Heart right ventricle (tissue), 16 donors: ENCODE measurements at regions not wholly inside any gene's neighbourhood (a gene's known extent, or its start where the extent isn't known, plus 50 kb on each side); places are given as distances from the start of the nearest gene placed in this dataset.

Experiments used
- ATAC-seq, 8 donors: fragments of 200-7000 bp; cut with Tn5 transposase; one replicate each; pipeline ENCODE4 v1.9.1; 2020; ENCODE audit warnings: mild to moderate bottlenecking in 8 of 8, moderate library complexity in 8 of 8, moderate number of reproducible peaks in 1 of 8
- DNase-seq, 2 donors: peaks; one replicate each; pipeline ENCODE4 v3.0.0-alpha.2; 2020
- H3K27ac ChIP-seq, 10 donors: fragments of 200-600 bp; sonication (generic) in 2 of 10; one replicate each; pipeline versions ENCODE4 v1.5.0 to v1.8.0; 2020 to 2022; ENCODE audit warnings: mild to moderate bottlenecking in 3 of 10
- H3K27me3 ChIP-seq, 7 donors: fragments of 200-600 bp; one replicate each; pipeline ENCODE4 v1.8.0; 2021 to 2022; ENCODE audit warnings: mild to moderate bottlenecking in 2 of 7
- H3K36me3 ChIP-seq, 9 donors: fragments of 200-600 bp; sonication (generic) in 1 of 9; one replicate each; pipeline versions ENCODE4 v1.5.0 to v1.8.0; 2020 to 2022; ENCODE audit warnings: mild to moderate bottlenecking in 2 of 9
- H3K4me1 ChIP-seq, 9 donors: fragments of 200-600 bp; sonication (generic) in 1 of 9; one replicate each; pipeline versions ENCODE4 v1.5.0 to v1.8.0; 2020 to 2022; ENCODE audit warnings: mild to moderate bottlenecking in 4 of 9
- H3K4me3 ChIP-seq, 10 donors: fragments of 200-600 bp; sonication (generic) in 2 of 10; one replicate each; pipeline versions ENCODE4 v1.5.0 to v1.8.0; 2020 to 2022; ENCODE audit warnings: mild to moderate bottlenecking in 7 of 10, moderate library complexity in 2 of 10
- H3K9me3 ChIP-seq, 11 donors: fragments of 200-600 bp in 10 of 11; sonication (generic) in 2 of 11; one replicate each; pipeline versions ENCODE4 v1.5.0 to v1.8.0; 2013 to 2022; ENCODE audit warnings: mild to moderate bottlenecking in 2 of 11, control low read depth in 1 of 11, moderate library complexity in 1 of 11
- CTCF ChIP-seq, 9 donors: fragments of 200-600 bp; sonication (generic) in 2 of 9; IDR thresholded peaks; one replicate each; pipeline versions ENCODE4 v1.5.0 to v1.8.0; 2021 to 2022; ENCODE audit warnings: antibody characterized with exemption in 9 of 9, mild to moderate bottlenecking in 5 of 9, moderate library complexity in 1 of 9
- WGBS, 2 donors: extraction: QIAGEN DNeasy Blood & Tissue Kit; methylation state at CpG; one replicate each; pipeline ENCODE4 v1.1.7; 2013; ENCODE audit warnings: inconsistent platforms in 1 of 2; 5-methylcytosine and 5-hydroxymethylcytosine counted together
- intact Hi-C, 10 donors: fragments of 100-400 bp; cut with DNase I; formaldehyde crosslinking; loops; one replicate each; pipeline versions ENCODE4 v1.11.1 to v1.14.2; 2022
- donor health status: Arrhythmogenic right ventricular cardiomyopathy.
- donor health status: ischemic (EF 13 %, LVEDD 7.1; RV severe dilation, severe dysfunction).
- donor health status: healthy with polysubstance abuse.
- donor health status: DM: no; HTN: yes; CAD: no.
- donor health status: DM: no; HTN: no; CAD: no.
- donor health status: ischemic (EF 25% LVEDD 6.9; RV normal size, moderate dysfunction).
- donor health status: ischemic (EF 25% LVEDD 5.7; RV mildly dilated, moderate dysfunction).
- donor health status: healthy.
- donor health status: DM: yes; HTN: yes; CAD: no.
- donor health status: Ischemic cardiomyopathy.
- donor health status: ischemic (EF 35%, LVEDD 5.7; RV mildly dilated, moderate dysfunction).
- donor health status: nonischemic (EF 11% LVEDD 7.7; RV severe dilation, severe dysfunction).
- donor health status: DM: yes; HTN: yes; CAD: no.
- donor health status: PGD.
- donor health status: ischemic (EF 29% LVEDD 5.4; RV normal size, mild dysfunction).
- donor health status: nonischemic (EF 23%, LVEDD 6.1; RV moderate dilation, normal function).

- H3K36me3 ChIP-seq: no peaks in the 10 kb centered on the region
- DNase-seq: no peak
- H3K27me3 ChIP-seq: no peaks in the 10 kb centered on the region
- no peaks in the 10 kb centered on the region for H3K4me1 ChIP-seq
- H3K27ac ChIP-seq: no peak overlapping the region
- intact Hi-C loops: no loop called here
- no peaks in the 10 kb centered on the region for H3K9me3 ChIP-seq
- no peak overlapping the region for H3K4me3 ChIP-seq
- 83 to 91% methylated on average over 3 of the region's 3 CpGs for whole genome bisulfite sequencing, 2 donors
- ATAC-seq: no peak
- no peak for TF ChIP-seq CTCF (IDR thresholded peaks at IDR 0.05)
These were observed 265.2 kb upstream of the SP8 start for GRCh38 chr7:21051865-21052264.

GRCh38 chr7:21054427-21055112 lies 267.9 kb upstream of the SP8 start:
- no peak for DNase-seq
- no peak overlapping the region for H3K27ac ChIP-seq
- WGBS, 2 donors: 80 to 83% methylated on average over 5 of the region's 5 CpGs
- H3K27me3 ChIP-seq: no peaks in the 10 kb centered on the region
- H3K9me3 ChIP-seq: peaks cover 0 to 13% (median 0%) of the 10 kb centered on the region in 11 donors
- no peaks in the 10 kb centered on the region for H3K4me1 ChIP-seq
- intact Hi-C loops: no loop called here
- no peak for ATAC-seq
- no peak overlapping the region for H3K4me3 ChIP-seq
- TF ChIP-seq CTCF (IDR thresholded peaks at IDR 0.05): no peak
- H3K36me3 ChIP-seq: no peaks in the 10 kb centered on the region

GRCh38 chr7:21059069-21059468 lies 272.4 kb upstream of the SP8 start:
- no peak for TF ChIP-seq CTCF (IDR thresholded peaks at IDR 0.05)
- no peak overlapping the region for H3K4me3 ChIP-seq
- H3K4me1 ChIP-seq: no peaks in the 10 kb centered on the region
- H3K27ac ChIP-seq: no peak overlapping the region
- peaks cover 0 to 29% (median 0%) of the 10 kb centered on the region in 11 donors for H3K9me3 ChIP-seq
- intact Hi-C loops: no loop called here
- no peak for DNase-seq
- 59 to 79% methylated on average over 2 of the region's 2 CpGs for WGBS, 2 donors
- H3K36me3 ChIP-seq: no peaks in the 10 kb centered on the region
- no peaks in the 10 kb centered on the region for H3K27me3 ChIP-seq
- no peak for ATAC-seq

- Histone ChIP-seq H3K27ac (no peak overlapping the region), H3K27me3 (no peaks in the 10 kb centered on the region), H3K4me1 (no peaks in the 10 kb centered on the region), H3K36me3 (no peaks in the 10 kb centered on the region), H3K9me3 (peaks cover 0 to 29% (median 0%) of the 10 kb centered on the region in 11 donors), H3K4me3 (no peak overlapping the region)
- TF ChIP-seq CTCF (IDR thresholded peaks at IDR 0.05): no peak
- ATAC-seq: no peak
- WGBS, 2 donors: 79 to 86% methylated on average over 2 of the region's 2 CpGs
- intact Hi-C loops: no loop called here
- DNase-seq: no peak
These were observed 276.4 kb upstream of the SP8 start for GRCh38 chr7:21063106-21063505.
